Right lobe of liver (tissue), 6 donors: ENCODE measurements at regions not wholly inside any gene's neighbourhood (a gene's known extent, or its start where the extent isn't known, plus 50 kb on each side); places are given as distances from the start of the nearest gene placed in this dataset.

Experiments used
- ATAC-seq, 4 donors: fragments of 200-7000 bp; cut with Tn5 transposase; one replicate each; pipeline ENCODE4 v1.9.1; 2020; ENCODE audit warnings: mild to moderate bottlenecking in 4 of 4, moderate library complexity in 4 of 4
- DNase-seq, 3 donors: peaks; one replicate each; pipeline ENCODE4 v3.0.0-alpha.2; 2020
- H3K27ac ChIP-seq, 3 donors: fragments of 200-600 bp; one replicate each; pipeline ENCODE4 v1.8.0; 2022
- H3K27me3 ChIP-seq, 2 donors: fragments of 200-600 bp; one replicate each; pipeline ENCODE4 v1.8.0; 2022
- H3K36me3 ChIP-seq, 4 donors: fragments of 200-600 bp; sonication (generic) in 1 of 4; one replicate each; pipeline versions ENCODE4 v1.5.1 to v1.8.0; 2017 to 2022; ENCODE audit warnings: control low read depth in 1 of 4
- H3K4me1 ChIP-seq, 4 donors: fragments of 200-600 bp; sonication (generic) in 1 of 4; one replicate each; pipeline versions ENCODE4 v1.5.1 to v1.8.0; 2017 to 2022; ENCODE audit warnings: control low read depth in 1 of 4
- H3K4me3 ChIP-seq, 3 donors: fragments of 200-600 bp; one replicate each; pipeline ENCODE4 v1.8.0; 2022
- H3K9me3 ChIP-seq, 4 donors: fragments of 200-600 bp; sonication (generic) in 1 of 4; one replicate each; pipeline versions ENCODE4 v1.5.1 to v1.8.0; 2017 to 2022; ENCODE audit warnings: control low read depth in 1 of 4
- CTCF ChIP-seq, 4 donors: fragments of 200-600 bp in 3 of 4; fragments of 450-650 bp in 1 of 4; IDR thresholded peaks; one replicate each; pipeline versions ENCODE4 v1.5.1 to v1.8.0; 2016 to 2022; ENCODE audit warnings: antibody characterized with exemption in 4 of 4, mild to moderate bottlenecking in 2 of 4
- POLR2A ChIP-seq: fragments of 450-650 bp; IDR thresholded peaks from one replicate; pipeline ENCODE4 v1.6.1; 2017; ENCODE audit warnings: antibody characterized with exemption, mild to moderate bottlenecking
- WGBS: methylation state at CpG from one replicate; pipeline ENCODE4 v1.1.6; 2018; ENCODE audit warnings: low coverage, low lambda C conversion rate; ENCODE audit not compliant: insufficient coverage; ENCODE audit errors: missing lambda C conversion rate; 5-methylcytosine and 5-hydroxymethylcytosine counted together
- intact Hi-C, 2 donors: fragments of 100-400 bp; cut with DNase I; formaldehyde crosslinking; loops; one replicate each; pipeline versions ENCODE4 v1.11.2 to v1.14.1; 2022
- donor health status: DM: no; HTN: yes; CAD: no.
- donor health status: DM: no; HTN: no; CAD: no.
- donor health status: DM: no; HTN: no; CAD: no.
- donor health status: DM: no; HTN: yes; CAD: no.
- donor health status: DM: no; HTN: yes; CAD: no.

- Histone ChIP-seq H3K9me3 (no peaks in the 10 kb centered on the region), H3K4me1 (no peaks in the 10 kb centered on the region), H3K27me3 (no peaks in the 10 kb centered on the region), H3K36me3 (no peaks in the 10 kb centered on the region), H3K4me3 (no peak overlapping the region), H3K27ac (no peak overlapping the region)
- ATAC-seq: no peak
- TF ChIP-seq CTCF (IDR thresholded peaks at IDR 0.05): no peak
- intact Hi-C loops: no loop called here
- DNase-seq: no peak
- 46% methylated on average over 4 of the region's 4 CpGs for whole genome bisulfite sequencing
These were observed 231.1 kb upstream of the COL8A1 start for GRCh38 chr3:99407257-99407656.

- TF ChIP-seq POLR2A (no peak), CTCF (IDR thresholded peaks at IDR 0.05) (no peak)
- ATAC-seq: no peak
- no peak overlapping the region for H3K4me3 ChIP-seq
- no peaks in the 10 kb centered on the region for H3K36me3 ChIP-seq
- H3K9me3 ChIP-seq: no peaks in the 10 kb centered on the region
- H3K4me1 ChIP-seq: no peaks in the 10 kb centered on the region
- no peak overlapping the region for H3K27ac ChIP-seq
- no peaks in the 10 kb centered on the region for H3K27me3 ChIP-seq
- 69% methylated on average over 1 of the region's 1 CpG for WGBS
- intact Hi-C loops: no loop called here
- DNase-seq: no peak
These were observed 235.6 kb upstream of the COL8A1 start for GRCh38 chr3:99402755-99403154.

GRCh38 chr3:99400352-99400751 lies 238.0 kb upstream of the COL8A1 start:
- Histone ChIP-seq H3K27me3 (no peaks in the 10 kb centered on the region), H3K4me3 (no peak overlapping the region), H3K27ac (no peak overlapping the region), H3K4me1 (no peaks in the 10 kb centered on the region), H3K9me3 (no peaks in the 10 kb centered on the region), H3K36me3 (no peaks in the 10 kb centered on the region)
- TF ChIP-seq CTCF (IDR thresholded peaks at IDR 0.05) (no peak), POLR2A (no peak)
- 41% methylated on average over 2 of the region's 2 CpGs for whole genome bisulfite sequencing
- DNase-seq (no peak), ATAC-seq (no peak)
- intact Hi-C loops: no loop called here

- no peak for ATAC-seq
- 44% methylated on average over 3 of the region's 3 CpGs for WGBS
These were observed 241.6 kb upstream of the COL8A1 start for GRCh38 chr3:99396651-99397275.

More at GRCh38 chr3:99396651-99397275, 241.6 kb upstream of the COL8A1 start:
- Histone ChIP-seq H3K36me3 (no peaks in the 10 kb centered on the region), H3K4me1 (no peaks in the 10 kb centered on the region), H3K27ac (no peak overlapping the region), H3K4me3 (no peak overlapping the region), H3K9me3 (no peaks in the 10 kb centered on the region), H3K27me3 (no peaks in the 10 kb centered on the region)
- TF ChIP-seq CTCF (IDR thresholded peaks at IDR 0.05): no peak
- no peak for TF ChIP-seq POLR2A
- DNase-seq: no peak
- intact Hi-C loops: loop anchor here in 1 of 2 donors (5.0 kb wide), 1 partner anchor 339 kb away; no protein-coding TSS in a partner anchor
